SK-N-SH (cell line): ENCODE measurements at regions not wholly inside any gene's neighbourhood (a gene's known extent, or its start where the extent isn't known, plus 50 kb on each side); places are given as distances from the start of the nearest gene placed in this dataset.
A peak's percentile ranks its signal among the peaks of the same experiment; 100 is the strongest.

Experiments
- CTCF ChIA-PET: fragments of 300-600, 350-600 bp; formaldehyde crosslinking; extraction: SDS; loops from one replicate; lab custom pipeline; 2021; lab: Yijun Ruan, JAX
- POLR2A ChIA-PET: fragments of 350-600 bp; sonication (Branson Sonifier 250); formaldehyde crosslinking; extraction: SDS; loops from one replicate; lab custom pipeline; 2020; ENCODE audit warnings: antibody characterized with exemption, inconsistent platforms; lab: Yijun Ruan, JAX
- DNase-seq: peaks from one replicate; pipeline ENCODE4 v3.0.0; 2012
- H2AFZ ChIP-seq: fragments of 200-600 bp; sonication (generic); 2 replicates; pipeline ENCODE4 v1.8.1; 2016; ENCODE audit warnings: antibody characterized with exemption, mild to moderate bottlenecking, low read depth
- H3F3A ChIP-seq: fragments of 200-600 bp; sonication (generic); replicated peaks from 2 replicates; pipeline ENCODE3; 2016; ENCODE audit warnings: antibody characterized with exemption, mild to moderate bottlenecking; ENCODE audit not compliant: insufficient read depth
- H3K27ac ChIP-seq, 2 experiments: fragments of 200-500 bp in 1 of 2; fragments of 200-600 bp in 1 of 2; sonication (Bioruptor generic) in 1 of 2; sonication (generic), shearing (Covaris generic) in 1 of 2; 2 replicates each; pipeline versions ENCODE4 v1.5.1 to v1.6.1; 2014 to 2016; ENCODE audit warnings: low read depth in 2 of 2, inconsistent platforms in 1 of 2, low read length in 1 of 2, mild to moderate bottlenecking in 1 of 2, mixed read lengths in 1 of 2
- H3K27me3 ChIP-seq: fragments of 200-600 bp; sonication (generic), shearing (Covaris generic); 2 replicates; pipeline ENCODE4 v1.6.1; 2016; ENCODE audit warnings: mixed run types; ENCODE audit not compliant: insufficient read depth
- H3K36me3 ChIP-seq, 2 experiments: fragments of 200-500 bp in 1 of 2; fragments of 200-600 bp in 1 of 2; sonication (Bioruptor generic) in 1 of 2; sonication (generic) in 1 of 2; replicated peaks in 1 of 2; 2 replicates each; pipeline versions ENCODE3 to v1.5.1; 2014 to 2016; ENCODE audit warnings: low read length in 1 of 2, mild to moderate bottlenecking in 1 of 2; ENCODE audit not compliant: insufficient read depth in 2 of 2, control insufficient read depth in 1 of 2
- H3K4me1 ChIP-seq, 2 experiments: fragments of 200-500 bp in 1 of 2; fragments of 200-600 bp in 1 of 2; sonication (Bioruptor generic) in 1 of 2; sonication (generic), shearing (Covaris generic) in 1 of 2; 2 replicates each; pipeline versions ENCODE4 v1.5.1 to v1.6.1; 2014 to 2016; ENCODE audit warnings: low read depth in 1 of 2, low read length in 1 of 2, mixed run types in 1 of 2; ENCODE audit not compliant: insufficient read depth in 2 of 2, control insufficient read depth in 1 of 2
- H3K4me2 ChIP-seq: fragments of 200-600 bp; sonication (generic), shearing (Covaris generic); 2 replicates; pipeline ENCODE4 v1.6.1; 2017; ENCODE audit warnings: mixed run types
- H3K4me3 ChIP-seq, 2 experiments: fragments of 200-500 bp in 1 of 2; fragments of 200-600 bp in 1 of 2; sonication (Bioruptor generic) in 1 of 2; sonication (generic), shearing (Covaris generic) in 1 of 2; 2 replicates each; pipeline versions ENCODE4 v1.5.1 to v1.8.1; 2014 to 2016; ENCODE audit warnings: low read depth in 2 of 2, inconsistent platforms in 1 of 2, low read length in 1 of 2, mild to moderate bottlenecking in 1 of 2, mixed read lengths in 1 of 2, moderate library complexity in 1 of 2
- H3K79me2 ChIP-seq: fragments of 200-600 bp; sonication (generic); 2 replicates; pipeline ENCODE4 v1.8.1; 2017; ENCODE audit warnings: mild to moderate bottlenecking; ENCODE audit not compliant: insufficient read depth
- H3K9ac ChIP-seq: fragments of 200-600 bp; sonication (generic); 2 replicates; pipeline ENCODE4 v1.6.1; 2017; ENCODE audit warnings: mixed run types
- H3K9me2 ChIP-seq: fragments of 200-600 bp; sonication (generic); 2 replicates; pipeline ENCODE4 v1.6.1; 2017; ENCODE audit warnings: mixed run types
- H3K9me3 ChIP-seq: fragments of 200-600 bp; sonication (generic); 2 replicates; pipeline ENCODE4 v1.6.1; 2017; ENCODE audit warnings: mixed run types, mild to moderate bottlenecking, moderate library complexity
- H4K20me1 ChIP-seq: fragments of 200-600 bp; sonication (generic); 2 replicates; pipeline ENCODE4 v1.6.1; 2017; ENCODE audit warnings: mild to moderate bottlenecking, mixed run types; ENCODE audit not compliant: insufficient read depth
- CHD2 ChIP-seq: fragments of 150-350 bp; IDR thresholded peaks from 2 replicates; pipeline ENCODE4 v1.6.1; 2018; ENCODE audit warnings: low read length; ENCODE audit not compliant: partially characterized antibody
- FOSL2 ChIP-seq: IDR thresholded peaks from 2 replicates; pipeline ENCODE4 v1.4.0; 2012; ENCODE audit warnings: low read depth, mild to moderate bottlenecking, moderate library complexity, borderline replicate concordance
- FOXJ3 ChIP-seq: sonication (generic); formaldehyde crosslinking; IDR thresholded peaks from 2 replicates; pipeline ENCODE4 v1.5.1; 2020; ENCODE audit warnings: mild to moderate bottlenecking, missing genetic modification reagents
- GABPA ChIP-seq: IDR thresholded peaks from 2 replicates; pipeline ENCODE4 v1.4.0; 2012; ENCODE audit warnings: low read depth, mild to moderate bottlenecking
- GATA2 ChIP-seq: sonication (generic); formaldehyde crosslinking; IDR thresholded peaks from 2 replicates; pipeline ENCODE4 v1.5.0; 2020; ENCODE audit warnings: mild to moderate bottlenecking, missing genetic modification reagents
- MEF2A ChIP-seq: IDR thresholded peaks from 2 replicates; pipeline ENCODE4 v1.4.0; 2012; ENCODE audit warnings: low read depth, borderline replicate concordance
- MXI1 ChIP-seq: IDR thresholded peaks from 2 replicates; pipeline ENCODE4 v1.6.1; 2012; ENCODE audit warnings: mild to moderate bottlenecking, low read depth, low read length, improper control_type of control experiment
- RAD21 ChIP-seq: IDR thresholded peaks from 2 replicates; pipeline ENCODE4 v1.6.1; 2012; ENCODE audit warnings: mild to moderate bottlenecking, low read length
- REST ChIP-seq: IDR thresholded peaks from 2 replicates; pipeline ENCODE4 v1.6.1; 2012; ENCODE audit warnings: mild to moderate bottlenecking, low read depth, low read length, moderate library complexity
- TEAD4 ChIP-seq: IDR thresholded peaks from 2 replicates; pipeline ENCODE4 v1.4.0; 2012; ENCODE audit warnings: mild to moderate bottlenecking, borderline replicate concordance; ENCODE audit not compliant: insufficient read depth
- YY1 ChIP-seq: IDR thresholded peaks from 2 replicates; pipeline ENCODE4 v1.4.0; 2012; ENCODE audit warnings: low read depth, mild to moderate bottlenecking
- WGBS: methylation state at CpG from one replicate; pipeline ENCODE4 v1.1.6; 2017; ENCODE audit warnings: low lambda C conversion rate; 5-methylcytosine and 5-hydroxymethylcytosine counted together

GRCh38 chr1:208506812-208507211 lies 262.6 kb upstream of the PLXNA2 start:
- no peaks in the 10 kb centered on the region for H3K9me2 ChIP-seq
- TF ChIP-seq TEAD4, result no peak
- no peak for TF ChIP-seq FOXJ3 (CRISPR knock-in tag)
- no peak for TF ChIP-seq FOSL2
- no peak for TF ChIP-seq YY1
- no peak for TF ChIP-seq MXI1
- no peak for TF ChIP-seq MEF2A
- no peak for TF ChIP-seq CHD2
- no peak for TF ChIP-seq GATA2 (CRISPR knock-in tag)
- TF ChIP-seq REST, result no peak
- TF ChIP-seq, all 33 proteins: peak for 0
- Histone ChIP-seq H3K27ac (no peak overlapping the region), H3K79me2 (no peaks in the 10 kb centered on the region), H3K27me3 (no peaks in the 10 kb centered on the region), H4K20me1 (no peaks in the 10 kb centered on the region), H3K4me3 (no peak overlapping the region), H3K9me3 (no peaks in the 10 kb centered on the region), H2AFZ (no peak overlapping the region), H3K9ac (no peak overlapping the region), H3K4me2 (no peak overlapping the region), H3K4me1 (peaks cover 0 to 23% of the 10 kb centered on the region in 2 experiments; a peak in 2 of 4 replicates), H3F3A (no peaks in the 10 kb centered on the region), H3K36me3 (no peaks in the 10 kb centered on the region)
- no peak for DNase-seq
- WGBS, result 77% methylated on average over 2 of the region's 2 CpGs
- ChIA-PET CTCF (no interaction called here), POLR2A (no interaction called here)

- TF ChIP-seq RAD21, result no peak
- no peak for TF ChIP-seq GABPA
- TF ChIP-seq MXI1, result no peak
- H3F3A ChIP-seq, result no peaks in the 10 kb centered on the region
- H3K27me3 ChIP-seq, result no peaks in the 10 kb centered on the region
- ChIA-PET CTCF (interaction anchor here (0.9 to 2.0 kb wide), 5 partner anchors 10 to 143 kb away, joined by 3 to 6 read pairs (median 4); no protein-coding TSS in a partner anchor), POLR2A (no interaction called here)
- H3K9me3 ChIP-seq, result no peaks in the 10 kb centered on the region
- WGBS, result 42% methylated on average over 2 of the region's 2 CpGs
- DNase-seq, result no peak
- no peak overlapping the region for H3K4me2 ChIP-seq
- no peak overlapping the region for H3K4me3 ChIP-seq
- H4K20me1 ChIP-seq, result no peaks in the 10 kb centered on the region
- H3K27ac ChIP-seq, result peak overlapping the region in 1 of 2 experiments; percentile 84; a peak in 2 of 4 replicates
- no peak overlapping the region for H2AFZ ChIP-seq
- H3K9ac ChIP-seq, result no peak overlapping the region
- H3K36me3 ChIP-seq, result no peaks in the 10 kb centered on the region
- no peaks in the 10 kb centered on the region for H3K9me2 ChIP-seq
- peaks cover 0 to 26% of the 10 kb centered on the region in 2 experiments; a peak in 2 of 4 replicates for H3K4me1 ChIP-seq
- H3K79me2 ChIP-seq, result no peaks in the 10 kb centered on the region
Measured at GRCh38 chr1:208509072-208509471, 264.9 kb upstream of the PLXNA2 start.
